ENCODE measurements at regions not wholly inside any gene's neighbourhood (a gene's known extent, or its start where the extent isn't known, plus 50 kb on each side); places are given as distances from the start of the nearest gene placed in this dataset.

GRCh38 chr5:94080390-94080789, 339.0 kb upstream of the POU5F2 start:
- Histone ChIP-seq H3K4me2 (no peak overlapping the region), H4K20me1 (replicated peaks; ENCODE audit: insufficient read depth) (no peaks in the 10 kb centered on the region), H3K36me3 (ENCODE audit: insufficient read depth) (no peaks in the 10 kb centered on the region), H3K4me3 (no peak overlapping the region), H2AFZ (no peak overlapping the region), H3K9me2 (ENCODE audit: insufficient read depth) (no peaks in the 10 kb centered on the region), H3K27ac (ENCODE audit: low read depth) (no peak overlapping the region), H3K79me2 (replicated peaks; ENCODE audit: insufficient read depth) (no peaks in the 10 kb centered on the region), H3K27me3 (ENCODE audit: insufficient read depth) (no peaks in the 10 kb centered on the region), H3F3A (replicated peaks; ENCODE audit: low read depth) (no peaks in the 10 kb centered on the region), H3K4me1 (ENCODE audit: insufficient read depth) (no peaks in the 10 kb centered on the region)
- Mint-ChIP-seq H3K4me3 (no peak overlapping the region), H3K4me1 (no peaks in the 10 kb centered on the region), H3K36me3 (ENCODE audit: low read depth) (no peaks in the 10 kb centered on the region), H3K27me3 (ENCODE audit: insufficient read depth, low read depth, poor library complexity) (no peaks in the 10 kb centered on the region), H3K9me3 (no peaks in the 10 kb centered on the region), H3K27ac (no peak overlapping the region)
- ATAC-seq = no peak
- no peak for DNase-seq (ENCODE audit: low spot score)
- no peak for TF ChIP-seq POLR2AphosphoS5 (IDR thresholded peaks at IDR 0.05; ENCODE audit: low read depth)
- no peak for TF ChIP-seq EZH2 (IDR thresholded peaks at IDR 0.05; ENCODE audit: low read depth, unreplicated experiment)
- TF ChIP-seq JUNB (IDR thresholded peaks at IDR 0.05; ENCODE audit: unreplicated experiment) = no peak
- no peak for TF ChIP-seq REST (IDR thresholded peaks at IDR 0.05; ENCODE audit: unreplicated experiment)
- TF ChIP-seq NANOG (IDR thresholded peaks at IDR 0.05; ENCODE audit: borderline replicate concordance) = no peak

- no peak overlapping the region for H2AFZ ChIP-seq
- H3K36me3 ChIP-seq (ENCODE audit: insufficient read depth) = no peaks in the 10 kb centered on the region
- Mint-ChIP-seq H3K27me3 (ENCODE audit: insufficient read depth, low read depth, poor library complexity) (peaks cover 2% of the 10 kb centered on the region), H3K27ac (no peak overlapping the region), H3K4me1 (no peaks in the 10 kb centered on the region), H3K9me3 (0 out of 3 replicates have a peak, but pooled peaks cover under 1% of the 10 kb centered on the region), H3K36me3 (ENCODE audit: low read depth) (peaks cover 7% of the 10 kb centered on the region), H3K4me3 (no peak overlapping the region)
- H3K27me3 ChIP-seq (ENCODE audit: insufficient read depth) = no peaks in the 10 kb centered on the region
- no peaks in the 10 kb centered on the region for H4K20me1 ChIP-seq (replicated peaks; ENCODE audit: insufficient read depth)
- DNase-seq (ENCODE audit: low spot score) = no peak
- H3F3A ChIP-seq (replicated peaks; ENCODE audit: low read depth) = no peaks in the 10 kb centered on the region
- no peak overlapping the region for H3K4me3 ChIP-seq
- no peak for TF ChIP-seq ZNF462 (CRISPR knock-in tag; IDR thresholded peaks at IDR 0.05)
- no peaks in the 10 kb centered on the region for H3K79me2 ChIP-seq (replicated peaks; ENCODE audit: insufficient read depth)
- H3K9me2 ChIP-seq (ENCODE audit: insufficient read depth) = no peaks in the 10 kb centered on the region
- ATAC-seq = no peak
- H3K4me2 ChIP-seq = no peak overlapping the region
- H3K27ac ChIP-seq (ENCODE audit: low read depth) = no peak overlapping the region
- no peaks in the 10 kb centered on the region for H3K4me1 ChIP-seq (ENCODE audit: insufficient read depth)
These were observed 330.7 kb upstream of the POU5F2 start for GRCh38 chr5:94072116-94072515.
